Cardiac fibroblast (primary cell): ENCODE measurements at regions not wholly inside any gene's neighbourhood (a gene's known extent, or its start where the extent isn't known, plus 50 kb on each side); places are given as distances from the start of the nearest gene placed in this dataset.

Experiments used
- DNase-seq, 2 donors: peaks; one replicate each; pipeline versions ENCODE4 v3.0.0 to v3.0.0-alpha.2; 2010; ENCODE audit warnings: low read depth in 2 of 2
- H3K4me3 ChIP-seq, 2 donors: replicated peaks in 1 of 2; 1 replicate in 1 of 2; 2 replicates in 1 of 2; pipeline ENCODE4 v1.5.1; 2011; ENCODE audit warnings: low read depth in 2 of 2, low read length in 2 of 2, mild to moderate bottlenecking in 2 of 2, moderate library complexity in 1 of 2
- CTCF ChIP-seq: IDR thresholded peaks from one replicate; pipeline ENCODE4 v1.5.1; 2011; ENCODE audit warnings: low read depth, mild to moderate bottlenecking, low read length, inconsistent platforms

GRCh38 chr2:234869969-234870368 is 81.8 kb upstream of the SH3BP4 start:
- no peak overlapping the region for H3K4me3 ChIP-seq
- no peak for DNase-seq
- no peak for TF ChIP-seq CTCF

- no peak for TF ChIP-seq CTCF
- DNase-seq: no peak
- no peak overlapping the region for H3K4me3 ChIP-seq
Measured at GRCh38 chr2:234869164-234869563, 82.7 kb upstream of the SH3BP4 start.

GRCh38 chr2:234867882-234868285 is 83.9 kb upstream of the SH3BP4 start:
- H3K4me3 ChIP-seq: no peak overlapping the region
- TF ChIP-seq CTCF: no peak

GRCh38 chr2:234865586-234865985 is 86.2 kb upstream of the SH3BP4 start:
- TF ChIP-seq CTCF: no peak
- no peak for DNase-seq
- no peak overlapping the region for H3K4me3 ChIP-seq

More at GRCh38 chr2:234867882-234868285, 83.9 kb upstream of the SH3BP4 start:
- DNase-seq: no peak

GRCh38 chr2:234865040-234865439 is 86.8 kb upstream of the SH3BP4 start:
- no peak for TF ChIP-seq CTCF
- no peak overlapping the region for H3K4me3 ChIP-seq
- DNase-seq: no peak

- TF ChIP-seq CTCF: no peak
- no peak overlapping the region for H3K4me3 ChIP-seq
- no peak for DNase-seq
Measured at GRCh38 chr2:234864506-234864905, 87.3 kb upstream of the SH3BP4 start.
